Activated T-helper 2 cell treated with anti-CD3 and anti-CD28 coated beads, Interferon-gamma antibody, Interleukin-2, Interleukin-4, amounts not matched to agents 10 μg/mL and 5 μg/mL and 100 μg/mL, durations not matched to agents 14 hours and 24 hours and 36 hours (primary cell): ENCODE measurements at regions not wholly inside any gene's neighbourhood (a gene's known extent, or its start where the extent isn't known, plus 50 kb on each side); places are given as distances from the start of the nearest gene placed in this dataset.

Experiments
- DNase-seq: peaks from one replicate; pipeline ENCODE4 v3.0.0; 2021; ENCODE audit warnings: low spot score
- H3K27ac Mint-ChIP-seq: one replicate; pipeline ENCODE4 v1.8.0; 2021; ENCODE audit warnings: mixed read lengths
- H3K27me3 Mint-ChIP-seq: one replicate; pipeline ENCODE4 v1.8.0; 2021; ENCODE audit warnings: low read depth, mixed read lengths
- H3K36me3 Mint-ChIP-seq: one replicate; pipeline ENCODE4 v1.8.0; 2021; ENCODE audit warnings: low read depth, mixed read lengths
- H3K4me1 Mint-ChIP-seq: one replicate; pipeline ENCODE4 v1.8.0; 2021; ENCODE audit warnings: low read depth, mixed read lengths
- H3K4me3 Mint-ChIP-seq: one replicate; pipeline ENCODE4 v1.8.0; 2021; ENCODE audit warnings: low read depth, mild to moderate bottlenecking, moderate library complexity, mixed read lengths
- H3K9me3 Mint-ChIP-seq: one replicate; pipeline ENCODE4 v1.8.0; 2021; ENCODE audit warnings: mixed read lengths
- intact Hi-C: fragments of 100-400 bp; cut with micrococcal nuclease; formaldehyde crosslinking; loops from one replicate; pipeline ENCODE4 v1.15.1; 2023

DNA sequence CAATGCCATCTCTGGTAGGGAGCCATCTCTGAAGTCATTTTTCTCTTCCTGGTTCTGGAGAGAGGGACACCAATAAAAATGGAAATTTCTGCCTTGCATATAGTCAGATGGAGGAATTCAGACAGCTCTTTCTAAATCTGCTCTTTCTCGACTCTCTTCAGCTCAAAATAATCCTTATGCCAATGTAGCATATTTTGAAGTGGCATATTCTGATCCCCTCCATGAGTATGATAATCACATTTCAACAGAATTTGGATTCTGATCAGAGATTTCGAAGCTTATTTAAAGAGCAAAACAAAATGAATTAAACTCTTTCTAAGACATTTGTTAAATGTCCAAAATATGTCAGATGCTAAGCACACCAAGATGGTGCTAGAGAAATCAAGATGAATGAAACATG lies 267.1 kb upstream of the BTBD3 start:
- H3K27me3 Mint-ChIP-seq = no peaks in the 10 kb centered on the region
- intact Hi-C loops = no loop called here

GRCh38 chr20:11651138-11651537 lies 266.6 kb upstream of the BTBD3 start:
- intact Hi-C loops = no loop called here
- Mint-ChIP-seq H3K4me3 (no peak overlapping the region), H3K27ac (no peak overlapping the region), H3K27me3 (no peaks in the 10 kb centered on the region), H3K36me3 (no peaks in the 10 kb centered on the region), H3K4me1 (no peaks in the 10 kb centered on the region), H3K9me3 (peaks cover 4% of the 10 kb centered on the region)
- DNase-seq = no peak

More for the DNA sequence above, 267.1 kb upstream of the BTBD3 start:
- Mint-ChIP-seq H3K4me3 (no peak overlapping the region), H3K36me3 (no peaks in the 10 kb centered on the region), H3K4me1 (no peaks in the 10 kb centered on the region), H3K27ac (no peak overlapping the region), H3K9me3 (peaks cover 9% of the 10 kb centered on the region)
- no peak for DNase-seq

GRCh38 chr20:11651647-11652046 lies 266.0 kb upstream of the BTBD3 start:
- no peak overlapping the region for H3K27ac Mint-ChIP-seq
- H3K36me3 Mint-ChIP-seq = no peaks in the 10 kb centered on the region
- intact Hi-C loops = no loop called here
- no peaks in the 10 kb centered on the region for H3K27me3 Mint-ChIP-seq
- H3K4me1 Mint-ChIP-seq = no peaks in the 10 kb centered on the region
- H3K4me3 Mint-ChIP-seq = no peak overlapping the region
- H3K9me3 Mint-ChIP-seq = peaks cover 4% of the 10 kb centered on the region
- DNase-seq = no peak

GRCh38 chr20:11652128-11652527 lies 265.6 kb upstream of the BTBD3 start:
- Mint-ChIP-seq H3K27me3 (no peaks in the 10 kb centered on the region), H3K4me3 (no peak overlapping the region), H3K36me3 (no peaks in the 10 kb centered on the region), H3K27ac (no peak overlapping the region), H3K9me3 (peaks cover 4% of the 10 kb centered on the region), H3K4me1 (no peaks in the 10 kb centered on the region)
- intact Hi-C loops = no loop called here
- no peak for DNase-seq

- no peaks in the 10 kb centered on the region for H3K27me3 Mint-ChIP-seq
Observed at GRCh38 chr20:11654766-11655165, 262.9 kb upstream of the BTBD3 start.

GRCh38 chr20:11660673-11661072 lies 257.0 kb upstream of the BTBD3 start:
- no peak for DNase-seq
- Mint-ChIP-seq H3K4me1 (no peaks in the 10 kb centered on the region), H3K27ac (no peak overlapping the region)

More at GRCh38 chr20:11654766-11655165, 262.9 kb upstream of the BTBD3 start:
- Mint-ChIP-seq H3K36me3 (no peaks in the 10 kb centered on the region), H3K27ac (no peak overlapping the region), H3K4me1 (no peaks in the 10 kb centered on the region), H3K9me3 (no peaks in the 10 kb centered on the region), H3K4me3 (no peak overlapping the region)
- intact Hi-C loops = no loop called here
- DNase-seq = no peak

DNA sequence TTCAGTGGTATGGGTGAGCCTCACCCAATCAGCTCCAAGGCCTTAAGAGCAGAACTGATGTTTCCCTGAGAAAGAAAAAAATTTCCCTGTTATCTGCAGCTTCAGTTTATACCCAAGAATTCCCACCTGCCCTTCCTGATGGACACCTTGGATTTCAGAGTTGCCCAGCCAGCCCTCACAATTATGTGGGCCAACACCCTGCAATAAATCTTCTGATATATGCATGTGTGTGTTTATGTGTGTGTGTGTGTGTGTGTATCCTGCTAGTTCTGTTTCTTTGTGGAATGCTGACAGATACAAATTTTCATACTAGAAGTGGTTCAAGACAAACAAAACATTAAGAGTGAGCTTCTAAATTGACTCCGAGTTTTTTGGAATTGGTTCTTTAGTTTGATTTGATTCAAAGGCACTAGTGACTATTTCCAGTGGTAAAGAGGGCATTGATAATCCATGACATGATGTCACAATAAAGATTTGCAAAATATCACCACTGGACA lies 246.6 kb upstream of the BTBD3 start:
- no peaks in the 10 kb centered on the region for H3K36me3 Mint-ChIP-seq
- intact Hi-C loops = no loop called here
- no peak for DNase-seq
- no peak overlapping the region for H3K4me3 Mint-ChIP-seq
- no peaks in the 10 kb centered on the region for H3K27me3 Mint-ChIP-seq
- no peaks in the 10 kb centered on the region for H3K4me1 Mint-ChIP-seq
- no peak overlapping the region for H3K27ac Mint-ChIP-seq
- no peaks in the 10 kb centered on the region for H3K9me3 Mint-ChIP-seq

More at GRCh38 chr20:11660673-11661072, 257.0 kb upstream of the BTBD3 start:
- Mint-ChIP-seq H3K4me3 (no peak overlapping the region), H3K36me3 (no peaks in the 10 kb centered on the region), H3K27me3 (no peaks in the 10 kb centered on the region), H3K9me3 (no peaks in the 10 kb centered on the region)
- intact Hi-C loops = no loop called here

- DNase-seq = no peak
- no peaks in the 10 kb centered on the region for H3K36me3 Mint-ChIP-seq
- H3K4me3 Mint-ChIP-seq = no peak overlapping the region
- no peaks in the 10 kb centered on the region for H3K4me1 Mint-ChIP-seq
- intact Hi-C loops = no loop called here
- no peaks in the 10 kb centered on the region for H3K9me3 Mint-ChIP-seq
- H3K27me3 Mint-ChIP-seq = no peaks in the 10 kb centered on the region
- no peak overlapping the region for H3K27ac Mint-ChIP-seq
Observed at GRCh38 chr20:11672959-11673358, 244.7 kb upstream of the BTBD3 start.

- intact Hi-C loops = no loop called here
- no peaks in the 10 kb centered on the region for H3K9me3 Mint-ChIP-seq
Observed at GRCh38 chr20:11675920-11676629, 241.6 kb upstream of the BTBD3 start.

DNA sequence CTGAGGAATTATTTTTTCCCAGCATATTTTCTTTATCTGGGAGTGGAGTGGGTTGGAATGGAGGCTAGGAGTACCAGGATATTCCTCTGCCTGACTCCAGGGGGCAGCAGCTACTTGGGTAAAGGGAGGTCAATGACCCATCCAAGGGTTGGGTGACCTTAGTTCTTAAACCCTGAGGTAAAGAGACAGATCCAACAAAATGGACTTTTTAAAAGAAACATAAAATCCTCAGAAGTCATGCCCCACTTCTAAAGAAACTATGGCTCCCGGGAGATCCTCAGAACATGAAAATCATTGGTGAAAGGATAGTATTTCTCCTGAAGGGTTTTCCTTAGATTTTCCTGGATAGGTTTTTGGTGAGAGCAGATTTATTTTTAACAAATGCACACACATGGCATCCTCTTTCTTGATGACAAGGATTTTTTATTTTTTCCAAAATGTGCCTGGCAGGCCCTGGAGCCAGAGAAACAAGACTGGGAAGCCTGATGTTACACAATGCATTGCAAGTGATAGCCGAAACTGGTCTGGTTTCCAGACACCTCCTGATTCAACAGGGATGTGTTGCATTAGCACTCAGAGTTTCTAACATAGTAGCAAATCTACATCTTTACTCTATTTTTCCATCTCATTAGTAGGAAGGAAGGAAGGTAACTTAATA lies 240.9 kb upstream of the BTBD3 start:
- intact Hi-C loops = no loop called here
- H3K9me3 Mint-ChIP-seq = no peaks in the 10 kb centered on the region
- no peaks in the 10 kb centered on the region for H3K27me3 Mint-ChIP-seq

More at GRCh38 chr20:11675920-11676629, 241.6 kb upstream of the BTBD3 start:
- Mint-ChIP-seq H3K27ac (no peak overlapping the region), H3K27me3 (no peaks in the 10 kb centered on the region), H3K36me3 (no peaks in the 10 kb centered on the region), H3K4me3 (no peak overlapping the region), H3K4me1 (no peaks in the 10 kb centered on the region)
- no peak for DNase-seq

DNA sequence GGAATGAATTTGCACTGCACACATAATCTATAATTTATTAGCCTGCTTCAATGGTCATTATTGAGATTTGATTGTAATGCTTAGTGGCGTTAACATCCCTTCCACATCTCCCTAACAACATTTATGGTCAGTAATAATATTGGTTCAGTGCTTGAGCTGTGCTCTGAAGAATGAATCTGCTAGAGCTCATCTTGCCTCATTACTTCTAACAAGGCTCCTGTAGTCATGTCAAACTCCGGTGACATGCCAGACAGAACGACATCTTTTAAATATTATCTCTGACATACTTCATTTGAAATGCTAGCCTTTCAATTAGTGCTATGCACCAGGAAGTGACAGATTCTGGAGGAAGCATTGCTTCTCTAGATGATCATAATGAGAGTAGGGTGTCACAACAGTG lies 240.3 kb upstream of the BTBD3 start:
- Mint-ChIP-seq H3K27ac (no peak overlapping the region), H3K27me3 (no peaks in the 10 kb centered on the region), H3K4me3 (no peak overlapping the region), H3K9me3 (no peaks in the 10 kb centered on the region), H3K36me3 (no peaks in the 10 kb centered on the region), H3K4me1 (no peaks in the 10 kb centered on the region)
- no peak for DNase-seq
- intact Hi-C loops = no loop called here

More for the DNA sequence above, 240.9 kb upstream of the BTBD3 start:
- H3K4me3 Mint-ChIP-seq = no peak overlapping the region
- H3K4me1 Mint-ChIP-seq = no peaks in the 10 kb centered on the region
- no peak overlapping the region for H3K27ac Mint-ChIP-seq
- no peaks in the 10 kb centered on the region for H3K36me3 Mint-ChIP-seq
- no peak for DNase-seq

- Mint-ChIP-seq H3K4me1 (no peaks in the 10 kb centered on the region), H3K4me3 (no peak overlapping the region), H3K27ac (no peak overlapping the region), H3K27me3 (no peaks in the 10 kb centered on the region), H3K9me3 (no peaks in the 10 kb centered on the region), H3K36me3 (no peaks in the 10 kb centered on the region)
- intact Hi-C loops = no loop called here
- DNase-seq = no peak
Observed at GRCh38 chr20:11677836-11678235, 239.9 kb upstream of the BTBD3 start.

DNA sequence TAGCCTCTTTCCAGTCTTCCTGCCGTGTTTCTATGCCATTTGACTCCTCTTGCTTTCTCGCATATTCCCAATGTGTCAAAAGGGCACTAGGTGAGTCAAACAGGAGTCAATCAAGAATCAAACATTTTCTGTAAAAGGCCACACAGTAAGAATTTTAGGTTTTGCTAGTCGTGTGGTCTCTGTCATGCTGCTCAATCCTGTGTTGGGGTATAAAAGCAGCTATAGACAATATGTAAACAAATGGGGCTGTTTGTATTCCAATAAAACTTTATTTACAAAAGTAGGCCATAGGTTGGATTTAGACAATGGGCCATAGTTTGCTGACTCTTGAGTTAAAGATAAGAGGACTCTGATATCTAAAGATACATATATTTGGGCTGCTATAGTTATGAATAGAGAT lies 235.4 kb upstream of the BTBD3 start:
- Mint-ChIP-seq H3K27me3 (peaks cover 4% of the 10 kb centered on the region), H3K4me1 (no peaks in the 10 kb centered on the region), H3K27ac (no peak overlapping the region), H3K36me3 (no peaks in the 10 kb centered on the region), H3K9me3 (no peaks in the 10 kb centered on the region), H3K4me3 (no peak overlapping the region)
- intact Hi-C loops = no loop called here
- DNase-seq = no peak
